Calu3 (cell line): ENCODE measurements at regions not wholly inside any gene's neighbourhood (a gene's known extent, or its start where the extent isn't known, plus 50 kb on each side); places are given as distances from the start of the nearest gene placed in this dataset.

Source experiments
- BruUV-seq: library from RNA; stranded (reverse); fragments of 400-500 nt; replicated peaks from 2 replicates; lab custom pipeline; 2021; lab: Mats Ljungman, UMichigan
- CTCF ChIA-PET: fragments of 300-600 bp; sonication (Branson Sonifier 250); formaldehyde crosslinking; loops from one replicate; lab custom pipeline; 2022; ENCODE audit warnings: antibody characterized with exemption; lab: Charles Lee
- DNase-seq: peaks from one replicate; pipeline ENCODE4 v3.0.0; 2022
- H3K27ac Mint-ChIP-seq: one replicate; pipeline ENCODE4 v1.8.0; 2022; ENCODE audit warnings: mixed read lengths; ENCODE audit not compliant: unreplicated experiment
- H3K27me3 Mint-ChIP-seq: one replicate; pipeline ENCODE4 v1.8.0; 2022; ENCODE audit warnings: mixed read lengths; ENCODE audit not compliant: unreplicated experiment
- H3K36me3 Mint-ChIP-seq: one replicate; pipeline ENCODE4 v1.8.0; 2022; ENCODE audit warnings: mild to moderate bottlenecking, moderate library complexity, mixed read lengths; ENCODE audit not compliant: insufficient read depth, unreplicated experiment
- H3K4me1 Mint-ChIP-seq: one replicate; pipeline ENCODE4 v1.8.0; 2022; ENCODE audit warnings: mild to moderate bottlenecking, low read depth, mixed read lengths; ENCODE audit not compliant: unreplicated experiment
- H3K4me3 Mint-ChIP-seq: one replicate; pipeline ENCODE4 v1.8.0; 2022; ENCODE audit warnings: mild to moderate bottlenecking, low read depth, moderate library complexity, mixed read lengths; ENCODE audit not compliant: unreplicated experiment
- H3K9me3 Mint-ChIP-seq: one replicate; pipeline ENCODE4 v1.8.0; 2022; ENCODE audit warnings: low read depth, mixed read lengths; ENCODE audit not compliant: unreplicated experiment
- intact Hi-C: fragments of 100-400 bp; cut with micrococcal nuclease; formaldehyde crosslinking; loops from one replicate; pipeline ENCODE4 v1.10.0; 2022; ENCODE audit not compliant: unreplicated experiment
- TF ChIP-seq, protein P1 (sequence below): fragments of 200-600 bp; IDR thresholded peaks from one replicate; pipeline ENCODE4 v1.8.0; 2022; ENCODE audit warnings: antibody characterized with exemption; ENCODE audit not compliant: unreplicated experiment

DNA sequence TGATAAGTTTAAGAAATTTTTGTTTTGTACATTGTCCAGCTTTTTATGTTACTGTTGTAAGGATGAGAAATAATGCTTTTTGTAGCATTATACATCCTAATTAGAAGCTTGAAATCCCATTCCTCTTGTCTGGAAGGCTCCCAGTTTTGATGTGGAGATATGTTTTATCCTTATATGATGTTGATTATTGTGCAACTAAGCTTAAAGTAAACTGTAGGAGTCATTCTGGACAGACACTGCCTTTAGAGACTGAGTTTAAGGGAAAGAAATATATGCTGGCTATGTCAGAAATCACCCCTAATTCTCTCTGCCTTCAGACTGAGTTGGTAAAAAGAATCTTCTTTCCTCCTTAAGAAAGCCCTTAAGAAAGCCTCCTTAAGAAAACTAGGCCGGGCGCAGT lies 670.4 kb downstream of the ZPLD1 start:
- H3K9me3 Mint-ChIP-seq, result no peaks in the 10 kb centered on the region
- H3K4me3 Mint-ChIP-seq, result no peak overlapping the region
- no TSS peak for BruUV-seq
- H3K4me1 Mint-ChIP-seq, result no peaks in the 10 kb centered on the region
- intact Hi-C loops, result no loop called here
- CTCF ChIA-PET, result no interaction called here
- H3K27me3 Mint-ChIP-seq, result no peaks in the 10 kb centered on the region
- no peak overlapping the region for H3K27ac Mint-ChIP-seq
- H3K36me3 Mint-ChIP-seq, result no peaks in the 10 kb centered on the region
- no peak for DNase-seq
- TF ChIP-seq, protein P1, sequence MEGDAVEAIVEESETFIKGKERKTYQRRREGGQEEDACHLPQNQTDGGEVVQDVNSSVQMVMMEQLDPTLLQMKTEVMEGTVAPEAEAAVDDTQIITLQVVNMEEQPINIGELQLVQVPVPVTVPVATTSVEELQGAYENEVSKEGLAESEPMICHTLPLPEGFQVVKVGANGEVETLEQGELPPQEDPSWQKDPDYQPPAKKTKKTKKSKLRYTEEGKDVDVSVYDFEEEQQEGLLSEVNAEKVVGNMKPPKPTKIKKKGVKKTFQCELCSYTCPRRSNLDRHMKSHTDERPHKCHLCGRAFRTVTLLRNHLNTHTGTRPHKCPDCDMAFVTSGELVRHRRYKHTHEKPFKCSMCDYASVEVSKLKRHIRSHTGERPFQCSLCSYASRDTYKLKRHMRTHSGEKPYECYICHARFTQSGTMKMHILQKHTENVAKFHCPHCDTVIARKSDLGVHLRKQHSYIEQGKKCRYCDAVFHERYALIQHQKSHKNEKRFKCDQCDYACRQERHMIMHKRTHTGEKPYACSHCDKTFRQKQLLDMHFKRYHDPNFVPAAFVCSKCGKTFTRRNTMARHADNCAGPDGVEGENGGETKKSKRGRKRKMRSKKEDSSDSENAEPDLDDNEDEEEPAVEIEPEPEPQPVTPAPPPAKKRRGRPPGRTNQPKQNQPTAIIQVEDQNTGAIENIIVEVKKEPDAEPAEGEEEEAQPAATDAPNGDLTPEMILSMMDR, result no peak

DNA sequence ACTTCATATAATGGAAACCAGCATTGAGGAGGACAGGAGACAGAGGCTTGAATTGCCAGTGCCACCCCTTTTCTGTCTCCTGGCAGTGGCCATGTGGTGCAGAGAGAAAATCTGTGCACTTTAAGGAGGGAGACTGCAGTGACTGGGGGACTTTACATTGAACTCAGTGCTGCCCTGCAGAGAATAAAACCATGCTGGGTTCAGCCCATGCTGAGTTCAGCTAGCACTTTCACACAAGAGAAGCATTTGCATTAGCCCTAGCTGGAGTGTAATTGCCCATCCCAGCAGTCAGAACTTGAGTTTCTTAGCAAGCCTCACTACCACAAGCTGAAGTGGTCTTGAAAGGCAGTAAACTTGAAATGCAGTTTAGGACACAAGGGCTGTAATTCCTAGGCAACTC lies 677.5 kb downstream of the ZPLD1 start:
- H3K4me3 Mint-ChIP-seq, result no peak overlapping the region
- H3K27ac Mint-ChIP-seq, result no peak overlapping the region
- CTCF ChIA-PET, result no interaction called here
- no peaks in the 10 kb centered on the region for H3K36me3 Mint-ChIP-seq
- no peak for DNase-seq
- no peaks in the 10 kb centered on the region for H3K27me3 Mint-ChIP-seq
- intact Hi-C loops, result no loop called here
- H3K9me3 Mint-ChIP-seq, result no peaks in the 10 kb centered on the region
- TF ChIP-seq, protein P1, result no peak
- no TSS peak for BruUV-seq
- H3K4me1 Mint-ChIP-seq, result no peaks in the 10 kb centered on the region

DNA sequence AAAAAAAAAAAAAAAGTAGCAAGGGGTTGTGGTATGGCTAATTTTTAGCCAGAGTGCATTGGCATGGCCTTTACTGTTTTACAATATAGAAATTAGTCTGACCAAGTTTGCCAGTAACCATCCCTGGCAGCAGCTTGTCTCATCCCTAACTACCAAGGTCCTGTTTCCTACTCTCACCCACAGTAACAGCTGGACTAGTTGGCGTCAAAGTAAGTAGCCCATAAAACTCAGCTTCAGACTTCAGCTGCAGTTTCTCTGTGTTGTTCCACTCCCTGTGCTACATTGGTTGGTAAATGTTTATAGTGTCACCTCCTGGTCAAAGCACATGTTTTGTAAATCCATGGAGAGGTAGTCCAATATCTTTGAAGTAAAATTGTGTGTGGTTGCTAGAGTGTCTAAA lies 691.3 kb downstream of the ZPLD1 start:
- CTCF ChIA-PET, result interaction anchor here (0.7 to 1.1 kb wide), 2 partner anchors 71 to 166 kb away, joined by 3 read pairs; no protein-coding TSS in a partner anchor
- intact Hi-C loops, result loop anchor here (2.0 to 5.0 kb wide), 4 partner anchors 39 to 454 kb away; no protein-coding TSS in a partner anchor
- TF ChIP-seq, protein P1, result no peak
- BruUV-seq, result no TSS peak
- Mint-ChIP-seq H3K4me1 (peaks cover 25% of the 10 kb centered on the region), H3K9me3 (no peaks in the 10 kb centered on the region), H3K27me3 (no peaks in the 10 kb centered on the region), H3K27ac (peak overlapping the region; percentile 76), H3K4me3 (no peak overlapping the region), H3K36me3 (no peaks in the 10 kb centered on the region)
- DNase-seq, result peak; percentile 4

- DNase-seq, result no peak
- Mint-ChIP-seq H3K9me3 (no peaks in the 10 kb centered on the region), H3K27me3 (no peaks in the 10 kb centered on the region), H3K4me3 (no peak overlapping the region), H3K27ac (peak overlapping the region; percentile 76), H3K4me1 (peaks cover 25% of the 10 kb centered on the region), H3K36me3 (no peaks in the 10 kb centered on the region)
- CTCF ChIA-PET, result interaction anchor here (1.1 to 1.2 kb wide), 2 partner anchors 41 to 72 kb away, joined by 3 read pairs; no protein-coding TSS in a partner anchor
- intact Hi-C loops, result loop anchor here (2.0 to 5.0 kb wide), 4 partner anchors 40 to 455 kb away; no protein-coding TSS in a partner anchor
- TF ChIP-seq, protein P1, result no peak
- BruUV-seq, result no TSS peak
Observed at GRCh38 chr3:103127098-103127630, 692.3 kb downstream of the ZPLD1 start.
